ENCODE measurements at regions not wholly inside any gene's neighbourhood (a gene's known extent, or its start where the extent isn't known, plus 50 kb on each side); places are given as distances from the start of the nearest gene placed in this dataset.
A peak's percentile ranks its signal among the peaks of the same experiment; 100 is the strongest.

GRCh38 chr7:47670729-47671128 is 88.8 kb upstream of the TNS3 start:
- Histone ChIP-seq H3K4me1 (ENCODE audit: insufficient read depth) (no peaks in the 10 kb centered on the region), H3K36me3 (no peaks in the 10 kb centered on the region), H3K27me3 (no peaks in the 10 kb centered on the region), H3K4me3 (no peak overlapping the region), H3K27ac (no peak overlapping the region), H3K9me3 (no peaks in the 10 kb centered on the region)
- no peak for TF ChIP-seq EP300 (IDR thresholded peaks at IDR 0.05)
- TF ChIP-seq CTCF (IDR thresholded peaks at IDR 0.05): no peak
- TF ChIP-seq POLR2A (IDR thresholded peaks at IDR 0.05): no peak
- intact Hi-C loops (cut with DNase I): no loop called here
- no peak for DNase-seq
- 79 to 90% (median 85%) methylated on average over 6 of the region's 6 CpGs for WGBS, 3 donors

- H3K36me3 ChIP-seq: no peaks in the 10 kb centered on the region
- H3K4me1 ChIP-seq (ENCODE audit: insufficient read depth): no peaks in the 10 kb centered on the region
- no peaks in the 10 kb centered on the region for H3K9me3 ChIP-seq
- no peak overlapping the region for H3K4me3 ChIP-seq
- TF ChIP-seq POLR2A (IDR thresholded peaks at IDR 0.05) (no peak), CTCF (IDR thresholded peaks at IDR 0.05) (no peak), EP300 (IDR thresholded peaks at IDR 0.05) (no peak)
- H3K27me3 ChIP-seq: no peaks in the 10 kb centered on the region
- no peak overlapping the region for H3K27ac ChIP-seq
- DNase-seq: no peak
- intact Hi-C loops (cut with DNase I): no loop called here
- WGBS, 3 donors: 28 to 46% (median 37%) methylated on average over 8 of the region's 8 CpGs
These were observed 88.0 kb upstream of the TNS3 start for GRCh38 chr7:47669901-47670384.

- 53 to 59% (median 58%) methylated on average over 10 of the region's 10 CpGs for WGBS, 3 donors
- H3K4me1 ChIP-seq (ENCODE audit: insufficient read depth): no peaks in the 10 kb centered on the region
- peak; percentile 55 to 80 (median 63) for DNase-seq
- no peak for TF ChIP-seq POLR2A (IDR thresholded peaks at IDR 0.05)
- TF ChIP-seq EP300 (IDR thresholded peaks at IDR 0.05): no peak
- no peak for TF ChIP-seq CTCF (IDR thresholded peaks at IDR 0.05)
- H3K4me3 ChIP-seq: no peak overlapping the region
- no peak overlapping the region for H3K27ac ChIP-seq
- no peaks in the 10 kb centered on the region for H3K9me3 ChIP-seq
- no peaks in the 10 kb centered on the region for H3K36me3 ChIP-seq
- intact Hi-C loops (cut with DNase I): no loop called here
- no peaks in the 10 kb centered on the region for H3K27me3 ChIP-seq
These were observed 87.4 kb upstream of the TNS3 start for GRCh38 chr7:47669178-47669891.

GRCh38 chr7:47666164-47666862 is 84.4 kb upstream of the TNS3 start:
- Histone ChIP-seq H3K4me3 (no peak overlapping the region), H3K27me3 (no peaks in the 10 kb centered on the region), H3K4me1 (ENCODE audit: insufficient read depth) (no peaks in the 10 kb centered on the region), H3K27ac (no peak overlapping the region), H3K36me3 (no peaks in the 10 kb centered on the region), H3K9me3 (no peaks in the 10 kb centered on the region)
- no peak for TF ChIP-seq CTCF (IDR thresholded peaks at IDR 0.05)
- no peak for TF ChIP-seq EP300 (IDR thresholded peaks at IDR 0.05)
- TF ChIP-seq POLR2A (IDR thresholded peaks at IDR 0.05): no peak
- DNase-seq: no peak
- WGBS, 3 donors: 83 to 96% (median 89%) methylated on average over 10 of the region's 10 CpGs
- intact Hi-C loops (cut with DNase I): no loop called here
